H9 (cell line): ENCODE measurements at regions not wholly inside any gene's neighbourhood (a gene's known extent, or its start where the extent isn't known, plus 50 kb on each side); places are given as distances from the start of the nearest gene placed in this dataset.

Experiments used
- DNase-seq: peaks from one replicate; pipeline ENCODE4 v3.0.0-alpha.2; 2017
- H2AFZ ChIP-seq: one replicate; pipeline ENCODE4 v1.6.1; 2013; ENCODE audit warnings: mild to moderate bottlenecking, low read length, control low read depth, moderate library complexity
- H2AK5ac ChIP-seq: 2 replicates; pipeline ENCODE4 v1.6.1; 2013; ENCODE audit warnings: low read length, control low read depth, mixed read lengths; ENCODE audit not compliant: insufficient read length
- H2BK120ac ChIP-seq: one replicate; pipeline ENCODE4 v1.6.1; 2013; ENCODE audit warnings: low read depth, mild to moderate bottlenecking, low read length, control low read depth, inconsistent platforms; ENCODE audit not compliant: poor library complexity, severe bottlenecking
- H2BK12ac ChIP-seq: 2 replicates; pipeline ENCODE4 v1.6.1; 2013; ENCODE audit warnings: low read length, control low read depth, mixed read lengths, low read depth; ENCODE audit not compliant: insufficient read length
- H2BK15ac ChIP-seq: 2 replicates; pipeline ENCODE4 v1.6.1; 2013; ENCODE audit warnings: low read depth, low read length, control low read depth
- H2BK20ac ChIP-seq: one replicate; pipeline ENCODE4 v1.6.1; 2013; ENCODE audit warnings: low read depth, mild to moderate bottlenecking, low read length, control low read depth, inconsistent platforms; ENCODE audit not compliant: poor library complexity, severe bottlenecking
- H2BK5ac ChIP-seq: 2 replicates; pipeline ENCODE4 v1.6.1; 2013; ENCODE audit warnings: low read length, control low read depth, mixed read lengths; ENCODE audit not compliant: insufficient read length
- H3K14ac ChIP-seq: 2 replicates; pipeline ENCODE4 v1.6.1; 2013; ENCODE audit warnings: low read length, control low read depth; ENCODE audit not compliant: insufficient read depth
- H3K18ac ChIP-seq: 2 replicates; pipeline ENCODE4 v1.6.1; 2013; ENCODE audit warnings: low read depth, mild to moderate bottlenecking, mixed read lengths, low read length, control low read depth; ENCODE audit not compliant: insufficient read length
- H3K23ac ChIP-seq: 2 replicates; pipeline ENCODE4 v1.6.1; 2013; ENCODE audit warnings: low read length, control low read depth, mixed read lengths, low read depth; ENCODE audit not compliant: insufficient read length
- H3K23me2 ChIP-seq: 2 replicates; pipeline ENCODE4 v1.6.1; 2013; ENCODE audit warnings: low read depth, mild to moderate bottlenecking, mixed read lengths, low read length, control low read depth; ENCODE audit not compliant: insufficient read length, poor library complexity, severe bottlenecking
- H3K27ac ChIP-seq: 2 replicates; pipeline ENCODE4 v1.5.1; 2013; ENCODE audit warnings: low read length, control low read depth, mixed read lengths, low read depth; ENCODE audit not compliant: insufficient read length
- H3K27me3 ChIP-seq: 2 replicates; pipeline ENCODE4 v1.6.1; 2013; ENCODE audit warnings: low read length, control low read depth, inconsistent platforms; ENCODE audit not compliant: insufficient read depth
- H3K4ac ChIP-seq: 2 replicates; pipeline ENCODE4 v1.6.1; 2013; ENCODE audit warnings: low read depth, mild to moderate bottlenecking, control low read depth, inconsistent platforms, low read length, moderate library complexity
- H3K4me1 ChIP-seq: 2 replicates; pipeline ENCODE4 v1.6.1; 2013; ENCODE audit warnings: low read length, control low read depth, inconsistent platforms; ENCODE audit not compliant: insufficient read depth
- H3K4me2 ChIP-seq: 2 replicates; pipeline ENCODE4 v1.6.1; 2013; ENCODE audit warnings: low read length, control low read depth, mixed read lengths; ENCODE audit not compliant: insufficient read length, insufficient read depth
- H3K56ac ChIP-seq: 2 replicates; pipeline ENCODE4 v1.6.1; 2013; ENCODE audit warnings: low read depth, mild to moderate bottlenecking, mixed read lengths, low read length, control low read depth; ENCODE audit not compliant: insufficient read length
- H3K79me1 ChIP-seq: 2 replicates; pipeline ENCODE4 v1.6.1; 2013; ENCODE audit warnings: low read depth, mild to moderate bottlenecking, moderate library complexity, low read length, control low read depth, inconsistent platforms; ENCODE audit not compliant: insufficient read depth, poor library complexity, severe bottlenecking
- H3K79me2 ChIP-seq: 2 replicates; pipeline ENCODE4 v1.6.1; 2013; ENCODE audit warnings: low read length, control low read depth, inconsistent platforms; ENCODE audit not compliant: insufficient read depth
- H3K9ac ChIP-seq: 2 replicates; pipeline ENCODE4 v1.6.1; 2013; ENCODE audit warnings: low read length, control low read depth, mixed read lengths; ENCODE audit not compliant: insufficient read length; ENCODE audit errors: extremely low read depth
- H3K9me3 ChIP-seq: one replicate; pipeline ENCODE4 v1.6.1; 2013; ENCODE audit warnings: low read depth, low read length, inconsistent platforms; ENCODE audit not compliant: control insufficient read depth
- H3T11ph ChIP-seq: one replicate; pipeline ENCODE4 v1.6.1; 2013; ENCODE audit warnings: mild to moderate bottlenecking, low read length, control low read depth, inconsistent platforms
- H4K20me1 ChIP-seq: one replicate; pipeline ENCODE4 v1.6.1; 2013; ENCODE audit not compliant: control insufficient read depth, insufficient read length, insufficient read depth
- H4K5ac ChIP-seq: 2 replicates; pipeline ENCODE4 v1.6.1; 2013; ENCODE audit warnings: low read depth, mild to moderate bottlenecking, mixed read lengths, low read length, control low read depth; ENCODE audit not compliant: insufficient read length
- H4K8ac ChIP-seq: replicated peaks from 2 replicates; pipeline ENCODE4 v1.6.1; 2013; ENCODE audit warnings: low read length, control low read depth, mixed read lengths, low read depth; ENCODE audit not compliant: insufficient read length
- H4K91ac ChIP-seq: 2 replicates; pipeline ENCODE4 v1.6.1; 2013; ENCODE audit warnings: low read depth, mild to moderate bottlenecking, moderate library complexity, mixed read lengths, low read length, control low read depth; ENCODE audit not compliant: insufficient read length
- H3K27ac Mint-ChIP-seq, 3 experiments: 2 replicates in 2 of 3; 3 replicates in 1 of 3; pipeline ENCODE4 v1.8.0; 2020 to 2021; ENCODE audit warnings: mixed read lengths in 3 of 3, mild to moderate bottlenecking in 1 of 3, moderate library complexity in 1 of 3
- H3K27me3 Mint-ChIP-seq: 2 replicates; pipeline ENCODE4 v1.8.0; 2021; ENCODE audit warnings: low read depth, mild to moderate bottlenecking, moderate library complexity, mixed read lengths
- H3K36me3 Mint-ChIP-seq, 3 experiments: 2 replicates in 2 of 3; 3 replicates in 1 of 3; pipeline ENCODE4 v1.8.0; 2020 to 2021; ENCODE audit warnings: low read depth in 3 of 3, mixed read lengths in 3 of 3; ENCODE audit not compliant: insufficient read depth in 1 of 3
- H3K4me1 Mint-ChIP-seq, 2 experiments: 2 replicates each; pipeline ENCODE4 v1.8.0; 2020; ENCODE audit warnings: mixed read lengths in 2 of 2
- H3K4me3 Mint-ChIP-seq, 2 experiments: 2 replicates in 1 of 2; 3 replicates in 1 of 2; pipeline ENCODE4 v1.8.0; 2020 to 2021; ENCODE audit warnings: mild to moderate bottlenecking in 2 of 2, mixed read lengths in 2 of 2, moderate library complexity in 1 of 2
- H3K9me3 Mint-ChIP-seq, 2 experiments: 2 replicates in 1 of 2; 3 replicates in 1 of 2; pipeline ENCODE4 v1.8.0; 2020; ENCODE audit warnings: mild to moderate bottlenecking in 2 of 2, mixed read lengths in 2 of 2, moderate library complexity in 1 of 2
- WGBS: extraction: QIAGEN DNeasy Blood & Tissue Kit; methylation state at CpG from one replicate; pipeline ENCODE4 v1.1.7; 2013; ENCODE audit warnings: missing lambda C conversion rate, low lambda C conversion rate, mixed read lengths; ENCODE audit not compliant: insufficient read length; ENCODE audit errors: extremely low coverage; 5-methylcytosine and 5-hydroxymethylcytosine counted together
- TF ChIP-seq, protein P1 (sequence below): fragments of 200-600 bp; sonication (generic); conservative IDR thresholded peaks from 3 replicates; pipeline ENCODE4 v1.8.0; 2021; ENCODE audit warnings: antibody characterized with exemption, mild to moderate bottlenecking

DNA sequence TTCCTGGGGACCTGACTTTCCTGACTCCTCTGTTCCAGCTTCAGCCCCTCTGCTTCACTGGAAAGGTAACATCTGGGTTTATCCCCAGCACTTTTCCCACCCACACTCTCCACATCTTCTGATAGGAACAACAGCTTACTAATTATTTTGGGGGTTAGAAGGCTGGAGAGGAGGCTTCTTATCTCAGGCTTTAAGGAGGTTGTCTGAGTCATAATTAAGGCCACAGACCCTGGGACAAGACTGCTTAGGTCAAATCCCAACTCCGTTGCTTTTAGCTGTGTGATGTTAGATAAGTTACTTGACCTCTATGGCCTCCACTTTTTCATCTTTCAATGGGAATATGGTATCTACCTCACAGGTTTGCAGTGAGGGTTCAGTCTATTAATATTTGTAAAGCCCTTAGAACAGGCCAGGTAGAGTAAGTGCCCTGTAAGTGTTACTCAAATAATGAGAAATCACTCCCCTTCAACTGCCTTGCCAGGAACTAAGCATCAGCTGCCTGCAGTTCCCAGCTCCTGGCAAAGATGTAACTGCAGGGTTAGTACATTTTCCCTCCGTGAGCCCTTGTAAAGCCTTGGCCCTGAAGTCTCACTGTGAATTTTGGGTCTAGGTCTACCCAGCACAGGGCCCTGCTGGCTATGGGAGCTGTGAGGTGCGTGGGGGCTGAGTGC, 123.6 kb downstream of the MTX2 start:
- Histone ChIP-seq H2BK5ac (no peak overlapping the region), H3K23ac (no peak overlapping the region), H3K56ac (no peak overlapping the region), H3K9ac (no peak overlapping the region), H3T11ph (no peak overlapping the region), H3K4me2 (no peak overlapping the region), H4K91ac (no peak overlapping the region), H2BK12ac (no peak overlapping the region), H2AK5ac (no peak overlapping the region), H3K27ac (no peak overlapping the region), H3K9me3 (no peaks in the 10 kb centered on the region), H2BK120ac (no peak overlapping the region), H3K79me2 (no peaks in the 10 kb centered on the region), H4K20me1 (no peaks in the 10 kb centered on the region), H2BK20ac (no peak overlapping the region), H3K14ac (no peak overlapping the region; the same call in 1 of the 2 replicates), H3K4me1 (no peaks in the 10 kb centered on the region), H4K5ac (no peak overlapping the region), H2AFZ (no peak overlapping the region), H3K23me2 (no peaks in the 10 kb centered on the region), H3K79me1 (no peaks in the 10 kb centered on the region), H3K27me3 (no peaks in the 10 kb centered on the region), H4K8ac (no peak overlapping the region), H2BK15ac (no peak overlapping the region), H3K4ac (no peak overlapping the region), H3K18ac (no peak overlapping the region)
- DNase-seq = no peak
- Mint-ChIP-seq H3K9me3 (no peaks in the 10 kb centered on the region), H3K4me1 (peaks cover 3 to 6% of the 10 kb centered on the region in 2 experiments), H3K36me3 (no peaks in the 10 kb centered on the region), H3K27me3 (no peaks in the 10 kb centered on the region; the same call in 1 of the 2 replicates), H3K27ac (no peak overlapping the region), H3K4me3 (no peak overlapping the region)
- TF ChIP-seq, protein P1, sequence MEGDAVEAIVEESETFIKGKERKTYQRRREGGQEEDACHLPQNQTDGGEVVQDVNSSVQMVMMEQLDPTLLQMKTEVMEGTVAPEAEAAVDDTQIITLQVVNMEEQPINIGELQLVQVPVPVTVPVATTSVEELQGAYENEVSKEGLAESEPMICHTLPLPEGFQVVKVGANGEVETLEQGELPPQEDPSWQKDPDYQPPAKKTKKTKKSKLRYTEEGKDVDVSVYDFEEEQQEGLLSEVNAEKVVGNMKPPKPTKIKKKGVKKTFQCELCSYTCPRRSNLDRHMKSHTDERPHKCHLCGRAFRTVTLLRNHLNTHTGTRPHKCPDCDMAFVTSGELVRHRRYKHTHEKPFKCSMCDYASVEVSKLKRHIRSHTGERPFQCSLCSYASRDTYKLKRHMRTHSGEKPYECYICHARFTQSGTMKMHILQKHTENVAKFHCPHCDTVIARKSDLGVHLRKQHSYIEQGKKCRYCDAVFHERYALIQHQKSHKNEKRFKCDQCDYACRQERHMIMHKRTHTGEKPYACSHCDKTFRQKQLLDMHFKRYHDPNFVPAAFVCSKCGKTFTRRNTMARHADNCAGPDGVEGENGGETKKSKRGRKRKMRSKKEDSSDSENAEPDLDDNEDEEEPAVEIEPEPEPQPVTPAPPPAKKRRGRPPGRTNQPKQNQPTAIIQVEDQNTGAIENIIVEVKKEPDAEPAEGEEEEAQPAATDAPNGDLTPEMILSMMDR = no peak
- no CpG with 5 or more reads among the region's 3 CpGs for whole genome bisulfite sequencing
